Stimulated activated naive B cell treated with anti-CD40 and anti-IgM and Interleukin-4, amounts not matched to agents 10 μg/mL and 1 μg/mL and 100 μg/mL, for 72 hours (primary cell): ENCODE measurements at regions not wholly inside any gene's neighbourhood (a gene's known extent, or its start where the extent isn't known, plus 50 kb on each side); places are given as distances from the start of the nearest gene placed in this dataset.
A peak's percentile ranks its signal among the peaks of the same experiment; 100 is the strongest.

Experiments used
- ATAC-seq, 2 donors: fragments of 150-1000 bp; cut with Tn5 transposase; replicated peaks; 2 replicates each; pipeline ENCODE4 v1.10.0; 2021; ENCODE audit warnings: moderate library complexity in 1 of 2
- DNase-seq: peaks from one replicate; pipeline ENCODE4 v3.0.0; 2021
- H3K27ac Mint-ChIP-seq: one replicate; pipeline ENCODE4 v1.8.0; 2022; ENCODE audit warnings: mild to moderate bottlenecking, mixed read lengths
- H3K27me3 Mint-ChIP-seq, 2 donors: one replicate each; pipeline ENCODE4 v1.8.0; 2022; ENCODE audit warnings: mixed read lengths in 2 of 2
- H3K36me3 Mint-ChIP-seq, 2 donors: one replicate each; pipeline ENCODE4 v1.8.0; 2022; ENCODE audit warnings: mixed read lengths in 2 of 2, mild to moderate bottlenecking in 1 of 2
- H3K4me1 Mint-ChIP-seq, 2 donors: one replicate each; pipeline ENCODE4 v1.8.0; 2022; ENCODE audit warnings: mixed read lengths in 2 of 2, mild to moderate bottlenecking in 1 of 2
- H3K4me3 Mint-ChIP-seq, 2 donors: one replicate each; pipeline ENCODE4 v1.8.0; 2022; ENCODE audit warnings: mild to moderate bottlenecking in 2 of 2, mixed read lengths in 2 of 2, moderate library complexity in 1 of 2
- H3K9me3 Mint-ChIP-seq, 2 donors: one replicate each; pipeline ENCODE4 v1.8.0; 2022; ENCODE audit warnings: mixed read lengths in 2 of 2, mild to moderate bottlenecking in 1 of 2

DNA sequence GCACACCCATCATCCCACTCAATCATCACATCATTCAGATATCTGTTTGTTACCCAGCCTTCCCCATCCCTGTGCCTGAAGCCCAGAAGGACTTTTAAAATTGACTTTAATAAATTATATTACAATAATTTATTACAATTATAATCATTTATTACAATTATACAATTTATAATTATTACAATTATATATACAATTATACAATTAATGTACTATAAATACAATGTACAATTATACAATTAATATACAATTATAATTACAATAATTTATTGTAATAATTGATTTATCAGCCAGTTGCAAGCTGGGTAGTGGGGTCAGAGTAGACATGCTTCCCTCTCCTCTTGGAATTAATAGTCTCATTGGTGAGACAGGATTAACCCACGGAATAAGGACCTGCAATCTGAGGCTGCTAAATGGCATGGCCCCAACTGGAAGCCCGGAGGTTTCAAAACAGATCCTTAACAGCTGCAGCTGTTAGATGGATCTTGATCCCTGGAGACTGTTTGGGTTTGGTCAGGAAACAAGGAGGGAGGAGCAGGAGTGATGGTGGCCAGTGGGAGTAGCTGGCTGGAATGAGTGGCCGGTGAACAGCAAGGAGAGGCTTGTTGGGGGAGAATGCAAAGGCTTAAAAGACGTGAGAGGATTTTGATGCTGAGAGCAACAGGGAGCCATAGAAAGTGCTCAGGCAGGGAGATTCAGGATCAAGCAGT, 402.8 kb upstream of the PODXL start:
- Mint-ChIP-seq H3K9me3 (peaks cover 2 to 15% of the 10 kb centered on the region in 2 donors), H3K27ac (no peak overlapping the region), H3K4me3 (no peak overlapping the region), H3K4me1 (peaks cover 2 to 7% of the 10 kb centered on the region in 2 donors), H3K36me3 (no peaks in the 10 kb centered on the region), H3K27me3 (peaks cover 0 to 6% of the 10 kb centered on the region in 2 donors)
- DNase-seq, result no peak
- ATAC-seq, result no peak

GRCh38 chr7:131957338-131958020, 401.1 kb upstream of the PODXL start:
- peaks cover 5 to 11% of the 10 kb centered on the region in 2 donors for H3K4me1 Mint-ChIP-seq
- H3K27ac Mint-ChIP-seq, result no peak overlapping the region
- DNase-seq (no peak), ATAC-seq (no peak)
- peaks cover 0 to 6% of the 10 kb centered on the region in 2 donors for H3K27me3 Mint-ChIP-seq
- peaks cover 2 to 15% of the 10 kb centered on the region in 2 donors for H3K9me3 Mint-ChIP-seq
- H3K4me3 Mint-ChIP-seq, result no peak overlapping the region
- H3K36me3 Mint-ChIP-seq, result no peaks in the 10 kb centered on the region

DNA sequence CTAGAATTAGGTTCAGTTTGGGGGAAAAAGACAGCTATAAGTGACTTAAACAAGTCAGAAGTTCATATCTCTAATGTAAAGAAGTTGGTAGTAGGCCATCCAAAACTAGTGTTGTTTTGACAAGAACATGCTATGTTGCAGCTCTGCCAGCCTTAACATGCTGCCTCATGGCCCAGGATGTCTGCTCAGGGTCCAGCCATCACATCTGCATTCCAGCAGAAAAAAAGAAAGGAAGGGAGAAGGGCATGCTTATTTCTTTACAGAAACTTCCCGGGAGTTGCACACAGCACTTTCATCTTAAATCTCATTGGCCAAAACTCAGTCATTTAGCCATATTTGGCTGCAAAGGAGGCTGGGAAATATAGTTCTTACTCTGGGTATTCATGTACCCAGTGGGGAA, 400.4 kb upstream of the PODXL start:
- H3K27me3 Mint-ChIP-seq, result peaks cover 0 to 6% of the 10 kb centered on the region in 2 donors
- ATAC-seq (no peak), DNase-seq (no peak)
- H3K27ac Mint-ChIP-seq, result no peak overlapping the region
- peaks cover 2 to 17% of the 10 kb centered on the region in 2 donors for H3K9me3 Mint-ChIP-seq
- H3K36me3 Mint-ChIP-seq, result no peaks in the 10 kb centered on the region
- H3K4me3 Mint-ChIP-seq, result no peak overlapping the region
- H3K4me1 Mint-ChIP-seq, result peaks cover 5 to 11% of the 10 kb centered on the region in 2 donors

DNA sequence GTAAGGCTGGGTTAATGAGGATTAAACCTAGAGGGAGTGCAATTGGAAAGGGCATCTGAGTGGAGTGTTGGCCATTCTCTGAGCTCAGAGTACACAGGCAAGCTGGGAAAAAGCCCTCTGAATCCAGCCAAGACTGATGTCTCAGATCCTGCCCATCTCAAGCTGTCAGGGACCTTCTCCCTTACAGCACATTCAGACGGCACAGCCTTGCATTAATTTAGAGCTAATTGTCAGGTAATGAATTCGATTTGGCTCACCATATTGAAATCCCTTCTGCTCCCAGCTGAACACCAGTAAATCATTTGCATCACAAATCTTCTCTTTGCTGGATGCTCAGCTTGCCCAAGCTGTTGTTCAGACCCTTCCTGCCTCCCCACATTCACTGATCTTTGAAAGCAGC, 399.3 kb upstream of the PODXL start:
- H3K4me3 Mint-ChIP-seq, result no peak overlapping the region
- DNase-seq, result no peak
- H3K9me3 Mint-ChIP-seq, result peaks cover 2 to 18% of the 10 kb centered on the region in 2 donors
- no peaks in the 10 kb centered on the region for H3K36me3 Mint-ChIP-seq
- no peak for ATAC-seq
- H3K27me3 Mint-ChIP-seq, result peaks cover 0 to 6% of the 10 kb centered on the region in 2 donors
- H3K27ac Mint-ChIP-seq, result no peak overlapping the region
- H3K4me1 Mint-ChIP-seq, result peaks cover 5 to 11% of the 10 kb centered on the region in 2 donors

- Mint-ChIP-seq H3K36me3 (no peaks in the 10 kb centered on the region), H3K4me3 (no peak overlapping the region), H3K4me1 (peaks cover 5 to 11% of the 10 kb centered on the region in 2 donors), H3K9me3 (peaks cover 2 to 18% of the 10 kb centered on the region in 2 donors), H3K27me3 (peaks cover 0 to 6% of the 10 kb centered on the region in 2 donors), H3K27ac (no peak overlapping the region)
- DNase-seq, result no peak
- no peak for ATAC-seq
Observed at GRCh38 chr7:131953184-131953583, 396.8 kb upstream of the PODXL start.

DNA sequence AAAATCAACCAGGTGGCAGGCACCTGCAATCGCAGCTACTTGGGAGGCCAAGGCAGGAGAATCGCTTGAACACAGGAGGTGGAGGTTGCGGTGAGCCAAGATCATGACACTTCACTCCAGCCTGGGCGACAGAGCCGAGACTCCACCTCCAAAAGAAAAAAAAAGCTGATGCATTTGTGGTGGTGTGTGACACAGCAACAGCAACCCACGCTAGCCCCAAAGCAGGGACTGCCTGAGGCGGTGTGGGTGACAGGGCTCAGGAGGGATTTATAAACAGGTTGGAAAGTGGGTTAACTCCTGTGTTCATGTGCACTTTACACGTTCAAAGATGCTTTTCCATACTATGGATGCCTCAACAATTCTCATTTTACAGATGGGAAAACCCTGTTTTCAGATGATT, 395.9 kb upstream of the PODXL start:
- no peak for ATAC-seq

GRCh38 chr7:131950758-131951157, 394.3 kb upstream of the PODXL start:
- DNase-seq (no peak), ATAC-seq (no peak)
- H3K27ac Mint-ChIP-seq, result no peak overlapping the region
- no peaks in the 10 kb centered on the region for H3K36me3 Mint-ChIP-seq
- H3K27me3 Mint-ChIP-seq, result peaks cover 18 to 22% of the 10 kb centered on the region in 2 donors
- peaks cover 1 to 3% of the 10 kb centered on the region in 2 donors for H3K9me3 Mint-ChIP-seq
- no peak overlapping the region for H3K4me3 Mint-ChIP-seq
- H3K4me1 Mint-ChIP-seq, result peaks cover 5 to 16% of the 10 kb centered on the region in 2 donors

More for the DNA sequence above, 395.9 kb upstream of the PODXL start:
- Mint-ChIP-seq H3K4me3 (no peak overlapping the region), H3K27ac (peak overlapping the region; percentile 56), H3K9me3 (peaks cover 2 to 14% of the 10 kb centered on the region in 2 donors), H3K36me3 (no peaks in the 10 kb centered on the region), H3K4me1 (peaks cover 5 to 11% of the 10 kb centered on the region in 2 donors), H3K27me3 (peaks cover 7 to 12% of the 10 kb centered on the region in 2 donors)
- no peak for DNase-seq

GRCh38 chr7:131949659-131950058, 393.2 kb upstream of the PODXL start:
- Mint-ChIP-seq H3K4me1 (peaks cover 6 to 20% of the 10 kb centered on the region in 2 donors), H3K27me3 (peaks cover 25 to 32% of the 10 kb centered on the region in 2 donors), H3K4me3 (no peak overlapping the region), H3K27ac (no peak overlapping the region), H3K9me3 (peaks cover 1 to 3% of the 10 kb centered on the region in 2 donors), H3K36me3 (no peaks in the 10 kb centered on the region)
- DNase-seq, result no peak
- no peak for ATAC-seq

DNA sequence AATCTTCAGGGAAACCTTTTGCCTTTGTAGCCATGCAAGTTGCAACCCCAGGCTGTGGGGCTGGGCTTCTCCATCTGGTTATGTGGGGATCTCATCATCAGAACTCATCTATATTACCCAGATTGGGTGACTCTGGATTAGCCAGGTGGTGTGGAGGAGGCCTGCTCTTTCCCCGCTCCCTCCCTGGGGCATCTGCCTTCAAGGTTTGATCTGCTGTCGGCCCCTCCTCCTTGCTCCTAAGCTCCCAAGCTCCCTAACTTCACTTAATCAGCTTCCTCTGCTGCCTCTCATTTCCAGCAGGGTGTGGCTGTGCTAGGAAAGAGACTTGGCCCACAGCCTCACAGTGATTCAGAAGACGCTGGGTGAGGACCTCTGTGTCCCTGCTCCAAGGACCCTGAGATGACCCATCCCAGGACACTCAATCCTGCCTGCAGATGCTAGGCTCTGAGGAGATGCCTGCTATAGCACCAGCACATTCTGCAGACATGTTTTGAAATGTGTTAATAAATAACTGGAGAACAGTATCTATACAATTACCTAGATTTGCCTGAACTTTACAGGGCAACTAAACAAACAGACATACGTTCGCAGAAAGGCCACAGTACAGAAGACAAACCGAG, 392.1 kb upstream of the PODXL start:
- DNase-seq (no peak), ATAC-seq (no peak)
- Mint-ChIP-seq H3K36me3 (no peaks in the 10 kb centered on the region), H3K9me3 (peaks cover 1 to 3% of the 10 kb centered on the region in 2 donors), H3K4me3 (no peak overlapping the region), H3K27ac (no peak overlapping the region), H3K4me1 (peaks cover 1 to 12% of the 10 kb centered on the region in 2 donors), H3K27me3 (peaks cover 34 to 43% of the 10 kb centered on the region in 2 donors)

GRCh38 chr7:131947661-131948060, 391.2 kb upstream of the PODXL start:
- ATAC-seq (no peak), DNase-seq (no peak)
- Mint-ChIP-seq H3K36me3 (no peaks in the 10 kb centered on the region), H3K27me3 (peaks cover 39 to 51% of the 10 kb centered on the region in 2 donors), H3K4me3 (no peak overlapping the region), H3K4me1 (peaks cover 1 to 12% of the 10 kb centered on the region in 2 donors), H3K27ac (no peak overlapping the region), H3K9me3 (peaks cover 1 to 3% of the 10 kb centered on the region in 2 donors)

DNA sequence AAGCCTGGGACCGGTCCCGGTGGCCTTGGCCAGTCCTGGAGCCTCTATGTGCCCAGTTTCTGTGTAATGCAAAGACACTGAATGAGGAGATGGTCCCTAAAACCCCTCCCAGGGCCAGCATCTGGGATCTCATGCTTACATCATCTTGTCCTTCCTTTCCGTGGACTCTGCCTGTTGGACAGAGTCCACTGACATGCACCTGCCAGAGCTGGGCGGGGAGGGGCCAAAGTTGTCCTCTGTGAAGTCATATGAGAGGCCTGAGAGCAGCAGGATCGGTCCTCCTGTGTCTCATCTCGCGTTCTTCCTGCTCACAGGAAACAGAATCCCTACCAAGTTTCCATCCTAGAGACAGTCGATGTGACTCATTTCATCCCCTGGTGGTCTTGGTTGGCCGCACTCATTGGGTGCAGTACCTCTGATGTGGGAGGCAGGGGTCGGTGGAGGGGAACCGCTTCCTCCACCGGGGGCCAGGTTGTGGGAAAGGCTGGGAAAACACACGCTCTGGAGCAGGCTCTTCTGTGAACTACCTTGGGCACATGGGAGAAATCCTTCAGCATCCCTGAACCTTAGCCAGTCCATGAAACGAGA, 389.6 kb upstream of the PODXL start:
- Mint-ChIP-seq H3K36me3 (no peaks in the 10 kb centered on the region), H3K4me3 (no peak overlapping the region), H3K27me3 (peaks cover 49 to 51% of the 10 kb centered on the region in 2 donors), H3K27ac (no peak overlapping the region), H3K9me3 (peaks cover 0 to 1% of the 10 kb centered on the region in 2 donors), H3K4me1 (peaks cover 1 to 12% of the 10 kb centered on the region in 2 donors)
- DNase-seq (no peak), ATAC-seq (no peak)

GRCh38 chr7:131945313-131945911, 389.0 kb upstream of the PODXL start:
- DNase-seq (no peak), ATAC-seq (peak; percentile 68 to 75)
- Mint-ChIP-seq H3K27ac (no peak overlapping the region), H3K9me3 (peaks cover 0 to 2% of the 10 kb centered on the region in 2 donors), H3K36me3 (no peaks in the 10 kb centered on the region), H3K27me3 (peaks cover 51 to 52% of the 10 kb centered on the region in 2 donors), H3K4me3 (no peak overlapping the region), H3K4me1 (peaks cover 1 to 12% of the 10 kb centered on the region in 2 donors)

- Mint-ChIP-seq H3K27ac (no peak overlapping the region), H3K36me3 (peaks cover 0 to 1% of the 10 kb centered on the region in 2 donors), H3K4me3 (no peak overlapping the region), H3K4me1 (peaks cover 1 to 12% of the 10 kb centered on the region in 2 donors), H3K9me3 (peaks cover 0 to 6% of the 10 kb centered on the region in 2 donors), H3K27me3 (peaks cover 52 to 56% of the 10 kb centered on the region in 2 donors)
- DNase-seq, result no peak
- ATAC-seq, result no peak
Observed at GRCh38 chr7:131944556-131945069, 388.2 kb upstream of the PODXL start.
